ENCODE measurements at regions not wholly inside any gene's neighbourhood (a gene's known extent, or its start where the extent isn't known, plus 50 kb on each side); places are given as distances from the start of the nearest gene placed in this dataset.

- no peak for DNase-seq
Measured at GRCh38 chr18:24741321-24741720, 280.9 kb downstream of the HRH4 start.

- no peak for DNase-seq
Measured at GRCh38 chr18:24741965-24742724, 281.7 kb downstream of the HRH4 start.

- DNase-seq: no peak
Measured at GRCh38 chr18:24754583-24755253, 294.3 kb downstream of the HRH4 start.

- no peak for DNase-seq
Measured at GRCh38 chr18:24756385-24756784, 295.9 kb downstream of the HRH4 start.

- DNase-seq: no peak
Measured at GRCh38 chr18:24757134-24757533, 296.7 kb downstream of the HRH4 start.

- DNase-seq: no peak
Measured at GRCh38 chr18:24761765-24762164, 301.3 kb downstream of the HRH4 start.

GRCh38 chr18:24762511-24762910 lies 302.1 kb downstream of the HRH4 start:
- no peak for DNase-seq

- no peak for DNase-seq
Measured at GRCh38 chr18:24763765-24764513, 303.5 kb downstream of the HRH4 start.

GRCh38 chr18:24764766-24765165 lies 304.3 kb downstream of the HRH4 start:
- no peak for DNase-seq

GRCh38 chr18:24766376-24766775 lies 305.9 kb downstream of the HRH4 start:
- DNase-seq: no peak

GRCh38 chr18:24770311-24771024 lies 310.0 kb downstream of the HRH4 start:
- DNase-seq: no peak

GRCh38 chr18:24771300-24771699 lies 310.9 kb downstream of the HRH4 start:
- no peak for DNase-seq

- DNase-seq: no peak
Measured at GRCh38 chr18:24773101-24773500, 312.7 kb downstream of the HRH4 start.

- no peak for DNase-seq
Measured at GRCh38 chr18:24776019-24776418, 315.6 kb downstream of the HRH4 start.

- no peak for DNase-seq
Measured at GRCh38 chr18:24778810-24779418, 318.5 kb downstream of the HRH4 start.

- no peak for DNase-seq
Measured at GRCh38 chr18:24782566-24782965, 322.1 kb downstream of the HRH4 start.

- DNase-seq: no peak
Measured at GRCh38 chr18:24785019-24785418, 324.6 kb downstream of the HRH4 start.

GRCh38 chr18:24786027-24786426 lies 325.6 kb downstream of the HRH4 start:
- DNase-seq: no peak

GRCh38 chr18:24790347-24790746 lies 329.9 kb downstream of the HRH4 start:
- no peak for DNase-seq

- no peak for DNase-seq
Measured at GRCh38 chr18:24791751-24792545, 331.5 kb downstream of the HRH4 start.

GRCh38 chr18:24793742-24794141 lies 333.3 kb downstream of the HRH4 start:
- DNase-seq: no peak

GRCh38 chr18:24795129-24795528 lies 334.7 kb downstream of the HRH4 start:
- DNase-seq: no peak
